ENCODE measurements at regions not wholly inside any gene's neighbourhood (a gene's known extent, or its start where the extent isn't known, plus 50 kb on each side); places are given as distances from the start of the nearest gene placed in this dataset.
"Not testable (repeated sequence)": the region's sequence is repeated elsewhere in the genome, so short reads cannot be mapped to it uniquely, and the experiment has no call there.

GRCh38 chr20:17891131-17891530 is 77.5 kb downstream of the SNX5 start:
- peaks cover 57% of the 10 kb centered on the region for H3K27me3 Mint-ChIP-seq
- H3K9me3 Mint-ChIP-seq: peaks cover 7 to 14% of the 10 kb centered on the region in 2 donors
- peaks cover 18% of the 10 kb centered on the region for H3K4me1 Mint-ChIP-seq
- not testable (repeated sequence) for ATAC-seq, DNase-seq, H3K4me3 Mint-ChIP-seq, H3K27ac Mint-ChIP-seq

DNA sequence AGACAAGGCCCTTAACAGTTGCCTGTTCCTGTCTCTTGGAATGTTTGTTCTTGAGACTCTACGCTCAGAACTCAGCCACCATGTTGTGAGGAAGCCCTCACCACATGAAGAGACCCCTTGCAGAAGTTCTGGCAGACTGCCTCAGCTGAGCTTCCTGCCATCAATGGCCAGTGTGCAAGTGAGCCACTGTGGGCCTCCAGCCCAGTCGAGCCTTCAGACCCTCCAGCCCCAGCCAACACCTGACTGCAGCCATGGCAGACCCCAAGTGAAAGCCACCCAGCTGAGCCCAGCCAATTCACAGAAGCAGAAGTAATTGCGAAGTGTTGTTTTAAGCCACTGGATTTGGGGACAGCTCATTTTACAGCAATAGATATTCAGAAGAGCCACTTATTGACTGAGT is 78.3 kb downstream of the SNX5 start:
- H3K27me3 Mint-ChIP-seq: peaks cover 55% of the 10 kb centered on the region
- peaks cover 10% of the 10 kb centered on the region for H3K4me1 Mint-ChIP-seq
- H3K9me3 Mint-ChIP-seq: peaks cover 7 to 14% of the 10 kb centered on the region in 2 donors
- no peak overlapping the region for H3K4me3 Mint-ChIP-seq
- H3K27ac Mint-ChIP-seq: no peak overlapping the region
- no peak for DNase-seq
- ATAC-seq: no peak

- H3K27me3 Mint-ChIP-seq: peaks cover 63% of the 10 kb centered on the region
- ATAC-seq: no peak
- DNase-seq: no peak
- H3K4me3 Mint-ChIP-seq: no peak overlapping the region
- no peak overlapping the region for H3K27ac Mint-ChIP-seq
- H3K4me1 Mint-ChIP-seq: peaks cover 7% of the 10 kb centered on the region
- H3K9me3 Mint-ChIP-seq: peaks cover 7 to 14% of the 10 kb centered on the region in 2 donors
Observed at GRCh38 chr20:17889226-17889625, 79.4 kb downstream of the SNX5 start.

- H3K27me3 Mint-ChIP-seq: peaks cover 65% of the 10 kb centered on the region
- ATAC-seq: no peak
- H3K4me1 Mint-ChIP-seq: no peaks in the 10 kb centered on the region
- DNase-seq: no peak
- H3K4me3 Mint-ChIP-seq: no peak overlapping the region
- H3K27ac Mint-ChIP-seq: peak overlapping the region in 1 of 2 donors; percentile 65
- peaks cover 7 to 14% of the 10 kb centered on the region in 2 donors for H3K9me3 Mint-ChIP-seq
Observed at GRCh38 chr20:17888044-17888443, 80.5 kb downstream of the SNX5 start.

DNA sequence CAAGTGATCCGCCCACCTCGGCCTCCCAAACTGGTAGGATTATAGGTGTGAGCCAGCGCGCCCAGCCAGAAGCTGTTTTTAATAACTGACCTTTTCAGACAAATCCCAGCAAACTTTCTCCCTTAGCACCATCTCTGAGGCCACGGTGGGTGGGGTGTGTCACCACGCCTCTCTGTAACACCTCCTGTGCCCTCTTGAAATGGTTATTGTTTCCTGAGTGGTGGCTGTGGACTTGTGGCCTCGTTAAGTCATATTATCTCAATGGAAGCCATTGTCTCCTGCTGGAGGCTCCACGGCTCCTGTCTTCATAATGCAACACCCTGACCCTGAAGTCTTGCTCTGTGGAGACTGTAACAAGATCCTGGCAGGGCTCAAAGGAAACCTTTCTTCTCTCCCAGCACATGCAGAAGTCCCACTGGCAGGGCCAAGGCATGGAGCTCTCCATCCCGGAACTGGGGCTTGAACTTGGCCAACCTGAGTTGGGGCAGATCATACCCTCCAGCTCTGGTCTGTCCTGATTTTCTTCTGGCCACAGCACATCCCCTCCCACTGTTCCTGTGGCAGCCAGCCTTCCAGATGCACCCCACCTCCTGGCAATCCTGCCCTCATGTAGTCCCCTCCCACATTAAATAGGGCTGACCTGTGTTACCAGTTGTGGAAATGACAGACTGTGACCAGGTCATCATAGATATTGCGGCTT is 81.1 kb downstream of the SNX5 start:
- peak overlapping the region in 1 of 2 donors; percentile 19 for H3K27ac Mint-ChIP-seq
- peaks cover 62% of the 10 kb centered on the region for H3K27me3 Mint-ChIP-seq

DNA sequence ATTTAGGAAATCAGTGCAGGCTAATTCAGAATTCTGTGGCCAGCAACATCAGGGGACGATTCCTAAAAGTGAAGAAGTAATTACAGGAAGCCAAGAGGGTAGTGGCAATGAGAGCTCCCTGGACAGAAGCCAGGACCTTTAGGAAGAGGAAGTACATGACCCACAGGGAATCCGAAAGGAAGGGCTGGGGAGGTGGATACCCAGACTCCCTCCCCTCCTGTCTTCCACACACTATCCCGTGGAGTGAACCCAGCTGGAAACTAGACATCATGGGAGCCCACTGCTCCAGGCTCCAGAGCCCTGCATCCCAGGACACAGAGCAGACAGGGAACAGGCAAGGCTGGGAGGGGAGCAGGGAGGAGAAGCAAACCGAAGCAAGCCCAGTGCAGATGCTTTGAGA is 83.0 kb downstream of the SNX5 start:
- DNase-seq (no peak), ATAC-seq (no peak)
- no peak overlapping the region for H3K4me3 Mint-ChIP-seq
- H3K4me1 Mint-ChIP-seq: no peaks in the 10 kb centered on the region
- H3K27me3 Mint-ChIP-seq: peaks cover 47% of the 10 kb centered on the region
- no peak overlapping the region for H3K27ac Mint-ChIP-seq
- peaks cover 7 to 14% of the 10 kb centered on the region in 2 donors for H3K9me3 Mint-ChIP-seq

More for the DNA sequence above, 81.1 kb downstream of the SNX5 start:
- no peaks in the 10 kb centered on the region for H3K4me1 Mint-ChIP-seq
- ATAC-seq (no peak), DNase-seq (no peak)
- peaks cover 7 to 14% of the 10 kb centered on the region in 2 donors for H3K9me3 Mint-ChIP-seq
- no peak overlapping the region for H3K4me3 Mint-ChIP-seq

DNA sequence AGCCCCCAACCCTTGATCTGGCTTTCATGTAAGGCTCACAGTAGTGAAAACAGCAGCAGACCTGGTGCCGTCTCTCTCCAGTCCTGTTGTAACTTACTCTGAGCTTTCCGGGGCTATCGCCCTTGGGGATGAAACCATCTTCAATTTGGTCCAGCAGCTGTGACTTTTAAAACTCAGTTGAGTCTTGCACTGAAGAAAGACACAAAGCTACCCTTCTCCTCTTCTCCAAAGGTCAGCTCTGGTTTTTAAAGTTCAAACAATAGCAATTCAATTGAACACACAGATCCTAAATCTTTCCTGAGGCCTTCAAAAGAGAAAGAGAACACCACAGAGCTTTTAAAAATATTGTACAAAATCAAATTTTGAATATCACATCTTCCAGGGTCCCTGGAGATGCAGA is 83.5 kb downstream of the SNX5 start:
- Mint-ChIP-seq H3K4me3 (no peak overlapping the region), H3K4me1 (no peaks in the 10 kb centered on the region), H3K27ac (no peak overlapping the region), H3K9me3 (peaks cover 7 to 9% of the 10 kb centered on the region in 2 donors), H3K27me3 (peaks cover 47% of the 10 kb centered on the region)
- no peak for ATAC-seq
- DNase-seq: no peak

DNA sequence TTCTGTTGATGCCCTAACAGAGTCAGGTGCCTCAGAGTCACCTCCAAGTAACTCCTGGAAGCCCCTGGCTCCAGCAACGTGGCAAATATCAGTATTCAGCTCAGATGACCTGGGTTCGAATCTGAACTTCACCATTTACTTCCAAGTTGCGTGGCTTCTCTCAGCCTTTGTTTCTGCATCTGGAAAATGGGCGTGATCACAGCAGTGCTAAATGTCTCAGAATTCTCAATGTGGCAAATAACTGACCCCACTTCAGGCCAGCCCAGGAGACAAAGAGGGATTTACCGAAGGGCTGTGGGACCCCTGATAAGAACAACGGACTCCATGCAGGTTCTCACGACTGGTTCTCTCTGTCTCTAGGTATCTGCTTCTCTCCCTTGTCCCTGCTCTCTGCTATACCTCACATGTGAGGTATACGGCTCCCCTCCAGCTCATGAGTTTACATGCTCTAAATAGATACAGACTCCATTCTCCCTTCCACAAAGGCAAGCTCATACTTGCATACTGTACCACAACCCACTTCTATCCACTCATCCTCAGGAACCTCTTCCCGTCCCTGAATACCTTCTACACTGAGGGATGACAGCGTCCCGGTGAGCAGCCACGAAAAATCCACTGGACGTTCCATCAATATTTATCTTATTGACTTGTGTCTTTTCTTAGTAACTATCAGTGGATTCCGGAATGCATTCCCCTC is 84.1 kb downstream of the SNX5 start:
- Mint-ChIP-seq H3K27ac (no peak overlapping the region), H3K4me1 (no peaks in the 10 kb centered on the region), H3K4me3 (no peak overlapping the region), H3K27me3 (peaks cover 43% of the 10 kb centered on the region), H3K9me3 (peaks cover 2 to 3% of the 10 kb centered on the region in 2 donors)
- ATAC-seq (no peak), DNase-seq (no peak)

- no peak for DNase-seq
- no peak for ATAC-seq
- Mint-ChIP-seq H3K4me1 (peaks cover 6% of the 10 kb centered on the region), H3K27me3 (peaks cover 38% of the 10 kb centered on the region), H3K9me3 (no peaks in the 10 kb centered on the region), H3K4me3 (no peak overlapping the region), H3K27ac (peak overlapping the region in 1 of 2 donors; percentile 78)
Observed at GRCh38 chr20:17883592-17884306, 84.8 kb downstream of the SNX5 start.

DNA sequence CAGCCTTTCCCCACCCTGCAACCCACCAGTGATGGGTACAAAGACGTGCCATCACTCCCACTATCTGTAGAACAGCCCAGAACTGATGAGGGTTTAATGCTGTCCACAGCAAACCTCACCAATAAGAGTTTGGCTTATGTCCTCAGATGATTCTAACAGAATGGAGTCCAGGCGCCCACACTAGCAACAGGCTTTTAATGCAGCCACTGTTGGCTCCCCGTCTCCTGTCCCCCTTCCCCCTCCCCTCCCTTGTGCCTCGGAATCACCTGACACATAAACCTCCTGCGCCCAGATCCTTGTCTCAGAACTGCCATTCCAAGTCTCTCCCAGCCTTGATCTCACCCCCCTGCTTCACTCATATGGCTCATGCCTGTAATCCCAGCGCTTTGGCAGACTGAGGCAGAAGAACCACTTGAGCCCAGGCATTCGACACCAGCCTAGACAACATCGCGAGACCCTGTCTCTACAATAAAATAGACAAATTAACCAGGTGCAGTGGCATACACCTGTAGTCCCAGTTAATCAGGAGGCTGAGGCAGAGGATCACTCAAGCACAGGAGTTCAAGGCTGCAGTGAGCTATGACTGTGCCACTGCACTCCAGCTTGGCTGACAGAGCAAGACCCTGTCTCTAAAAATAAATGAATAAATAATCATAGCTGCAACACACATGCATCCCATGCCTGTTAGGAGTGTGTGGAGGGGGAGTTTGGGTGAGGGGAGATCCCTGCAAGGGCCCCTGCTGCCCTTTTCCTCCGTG is 85.6 kb downstream of the SNX5 start:
- Mint-ChIP-seq H3K4me3 (no peak overlapping the region), H3K27me3 (peaks cover 38% of the 10 kb centered on the region), H3K9me3 (no peaks in the 10 kb centered on the region), H3K27ac (peak overlapping the region in 1 of 2 donors; percentile 78), H3K4me1 (peaks cover 13% of the 10 kb centered on the region)
- ATAC-seq (no peak), DNase-seq (no peak)

- peaks cover 41% of the 10 kb centered on the region for H3K27me3 Mint-ChIP-seq
- ATAC-seq (no peak), DNase-seq (no peak)
- H3K9me3 Mint-ChIP-seq: no peaks in the 10 kb centered on the region
- peaks cover 14% of the 10 kb centered on the region for H3K4me1 Mint-ChIP-seq
- H3K27ac Mint-ChIP-seq: peak overlapping the region in 1 of 2 donors; percentile 19
- no peak overlapping the region for H3K4me3 Mint-ChIP-seq
Observed at GRCh38 chr20:17882065-17882833, 86.3 kb downstream of the SNX5 start.

GRCh38 chr20:17881741-17882064 is 86.9 kb downstream of the SNX5 start:
- no peak overlapping the region for H3K4me3 Mint-ChIP-seq
- H3K27me3 Mint-ChIP-seq: peaks cover 45% of the 10 kb centered on the region
- no peak overlapping the region for H3K27ac Mint-ChIP-seq
- DNase-seq: no peak
- H3K4me1 Mint-ChIP-seq: peaks cover 14% of the 10 kb centered on the region
- no peak for ATAC-seq
- H3K9me3 Mint-ChIP-seq: no peaks in the 10 kb centered on the region

GRCh38 chr20:17878912-17879602 is 89.5 kb downstream of the SNX5 start:
- H3K27ac Mint-ChIP-seq: peak overlapping the region in 1 of 2 donors; percentile 44

More at GRCh38 chr20:17878912-17879602, 89.5 kb downstream of the SNX5 start:
- Mint-ChIP-seq H3K27me3 (peaks cover 44% of the 10 kb centered on the region), H3K9me3 (no peaks in the 10 kb centered on the region), H3K4me1 (peaks cover 18% of the 10 kb centered on the region), H3K4me3 (peak overlapping the region; percentile 21 to 25)
- ATAC-seq (peak; percentile 37), DNase-seq (no peak)
